OCI-LY1 (cell line): ENCODE measurements at regions not wholly inside any gene's neighbourhood (a gene's known extent, or its start where the extent isn't known, plus 50 kb on each side); places are given as distances from the start of the nearest gene placed in this dataset.

Source experiments
- CTCF ChIP-seq: fragments of 200-600 bp; sonication (generic), shearing (Covaris generic); IDR thresholded peaks from 2 replicates; pipeline ENCODE4 v1.5.1; 2017; ENCODE audit warnings: mild to moderate bottlenecking, antibody characterized with exemption, low read length, moderate library complexity, mixed read lengths
- EZH2 ChIP-seq: fragments of 200-600 bp; sonication (generic), shearing (Covaris generic); IDR thresholded peaks from 2 replicates; pipeline ENCODE4 v1.8.0; 2017; ENCODE audit warnings: borderline replicate concordance, mixed run types, mild to moderate bottlenecking, antibody characterized with exemption, low read length, moderate library complexity, mixed read lengths

- TF ChIP-seq CTCF, result no peak
- no peak for TF ChIP-seq EZH2
Observed at GRCh38 chr22:48173773-48174160, 1411.3 kb downstream of the TBC1D22A start.
